Gastroesophageal sphincter (tissue), 4 donors: ENCODE measurements at regions not wholly inside any gene's neighbourhood (a gene's known extent, or its start where the extent isn't known, plus 50 kb on each side); places are given as distances from the start of the nearest gene placed in this dataset.

ENCODE experiments used
- ATAC-seq: fragments of 150-250 bp; one replicate; pipeline ENCODE4 v1.9.1; 2016; ENCODE audit warnings: mild to moderate bottlenecking, moderate library complexity
- H3K27ac ChIP-seq, 4 donors: fragments of 200-600 bp; sonication (generic) in 3 of 4; 1 replicate in 3 of 4; 2 replicates in 1 of 4; pipeline ENCODE4 v1.5.1; 2016 to 2019
- H3K27me3 ChIP-seq: fragments of 200-600 bp; sonication (generic); one replicate; pipeline ENCODE4 v1.5.1; 2019
- H3K36me3 ChIP-seq, 2 donors: fragments of 200-600 bp; sonication (generic); one replicate each; pipeline ENCODE4 v1.5.1; 2019; ENCODE audit warnings: control low read depth in 1 of 2
- H3K4me1 ChIP-seq, 3 donors: fragments of 200-600 bp; sonication (generic); 1 replicate in 2 of 3; 2 replicates in 1 of 3; pipeline ENCODE4 v1.5.1; 2016 to 2019; ENCODE audit warnings: control low read depth in 2 of 3
- H3K4me3 ChIP-seq, 2 donors: fragments of 200-600 bp; sonication (generic); one replicate each; pipeline ENCODE4 v1.5.1; 2019; ENCODE audit warnings: mild to moderate bottlenecking in 1 of 2, moderate library complexity in 1 of 2
- H3K9me3 ChIP-seq, 3 donors: fragments of 200-600 bp; sonication (generic); one replicate each; pipeline ENCODE4 v1.5.1; 2017 to 2019; ENCODE audit warnings: control low read depth in 2 of 3
- EP300 ChIP-seq: sonication (generic); formaldehyde crosslinking; IDR thresholded peaks from one replicate; pipeline ENCODE4 v1.6.1; 2017; ENCODE audit warnings: antibody characterized with exemption, mild to moderate bottlenecking
- POLR2A ChIP-seq, 2 donors: fragments of 450-650 bp; IDR thresholded peaks; one replicate each; pipeline ENCODE4 v1.6.1; 2017; ENCODE audit warnings: antibody characterized with exemption in 2 of 2, mild to moderate bottlenecking in 2 of 2, moderate library complexity in 1 of 2
- POLR2AphosphoS5 ChIP-seq: sonication (generic); formaldehyde crosslinking; IDR thresholded peaks from one replicate; pipeline ENCODE4 v1.6.1; 2017; ENCODE audit warnings: antibody characterized with exemption
- WGBS, 2 donors: methylation state at CpG; one replicate each; pipeline ENCODE4 v1.1.5; 2018; ENCODE audit warnings: low coverage in 1 of 2; 5-methylcytosine and 5-hydroxymethylcytosine counted together
- TF ChIP-seq, protein P1 (sequence below), 4 experiments: fragments of 200-600 bp in 2 of 4; fragments of 450-650 bp in 2 of 4; sonication (generic) in 1 of 4; IDR thresholded peaks; one replicate each; pipeline ENCODE4 v1.5.1; 2017 to 2019; ENCODE audit warnings: antibody characterized with exemption in 4 of 4, mild to moderate bottlenecking in 2 of 4, moderate library complexity in 2 of 4

- Histone ChIP-seq H3K27me3 (no peaks in the 10 kb centered on the region), H3K4me1 (no peaks in the 10 kb centered on the region), H3K4me3 (no peak overlapping the region), H3K9me3 (no peaks in the 10 kb centered on the region), H3K27ac (no peak overlapping the region), H3K36me3 (no peaks in the 10 kb centered on the region)
- TF ChIP-seq, protein P1, sequence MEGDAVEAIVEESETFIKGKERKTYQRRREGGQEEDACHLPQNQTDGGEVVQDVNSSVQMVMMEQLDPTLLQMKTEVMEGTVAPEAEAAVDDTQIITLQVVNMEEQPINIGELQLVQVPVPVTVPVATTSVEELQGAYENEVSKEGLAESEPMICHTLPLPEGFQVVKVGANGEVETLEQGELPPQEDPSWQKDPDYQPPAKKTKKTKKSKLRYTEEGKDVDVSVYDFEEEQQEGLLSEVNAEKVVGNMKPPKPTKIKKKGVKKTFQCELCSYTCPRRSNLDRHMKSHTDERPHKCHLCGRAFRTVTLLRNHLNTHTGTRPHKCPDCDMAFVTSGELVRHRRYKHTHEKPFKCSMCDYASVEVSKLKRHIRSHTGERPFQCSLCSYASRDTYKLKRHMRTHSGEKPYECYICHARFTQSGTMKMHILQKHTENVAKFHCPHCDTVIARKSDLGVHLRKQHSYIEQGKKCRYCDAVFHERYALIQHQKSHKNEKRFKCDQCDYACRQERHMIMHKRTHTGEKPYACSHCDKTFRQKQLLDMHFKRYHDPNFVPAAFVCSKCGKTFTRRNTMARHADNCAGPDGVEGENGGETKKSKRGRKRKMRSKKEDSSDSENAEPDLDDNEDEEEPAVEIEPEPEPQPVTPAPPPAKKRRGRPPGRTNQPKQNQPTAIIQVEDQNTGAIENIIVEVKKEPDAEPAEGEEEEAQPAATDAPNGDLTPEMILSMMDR (IDR thresholded peaks at IDR 0.05): no peak
- TF ChIP-seq POLR2AphosphoS5 (no peak), POLR2A (IDR thresholded peaks at IDR 0.05) (no peak), EP300 (no peak)
- ATAC-seq: no peak
- WGBS, 2 donors: 83 to 100% methylated on average over 1 of the region's 1 CpG
Measured at GRCh38 chr13:47114030-47114429, 217.2 kb upstream of the HTR2A start.

- no peak overlapping the region for H3K4me3 ChIP-seq
- TF ChIP-seq EP300: no peak
- TF ChIP-seq POLR2AphosphoS5: no peak
- TF ChIP-seq, protein P1 (IDR thresholded peaks at IDR 0.05): no peak
- no peak for TF ChIP-seq POLR2A (IDR thresholded peaks at IDR 0.05)
Measured at GRCh38 chr13:47112903-47113299, 216.0 kb upstream of the HTR2A start.

GRCh38 chr13:47112205-47112902 is 215.5 kb upstream of the HTR2A start:
- Histone ChIP-seq H3K27me3 (no peaks in the 10 kb centered on the region), H3K4me1 (no peaks in the 10 kb centered on the region), H3K27ac (no peak overlapping the region), H3K36me3 (no peaks in the 10 kb centered on the region), H3K4me3 (no peak overlapping the region), H3K9me3 (no peaks in the 10 kb centered on the region)
- TF ChIP-seq POLR2AphosphoS5 (no peak), POLR2A (IDR thresholded peaks at IDR 0.05) (no peak)
- no peak for ATAC-seq
- 75 to 88% methylated on average over 1 to 4 of the region's 4 CpGs for WGBS, 2 donors

More at GRCh38 chr13:47112903-47113299, 216.0 kb upstream of the HTR2A start:
- WGBS, 2 donors: 61 to 75% methylated on average over 1 of the region's 1 CpG
- Histone ChIP-seq H3K27me3 (no peaks in the 10 kb centered on the region), H3K27ac (no peak overlapping the region), H3K4me1 (no peaks in the 10 kb centered on the region), H3K9me3 (no peaks in the 10 kb centered on the region), H3K36me3 (no peaks in the 10 kb centered on the region)
- ATAC-seq: no peak

DNA sequence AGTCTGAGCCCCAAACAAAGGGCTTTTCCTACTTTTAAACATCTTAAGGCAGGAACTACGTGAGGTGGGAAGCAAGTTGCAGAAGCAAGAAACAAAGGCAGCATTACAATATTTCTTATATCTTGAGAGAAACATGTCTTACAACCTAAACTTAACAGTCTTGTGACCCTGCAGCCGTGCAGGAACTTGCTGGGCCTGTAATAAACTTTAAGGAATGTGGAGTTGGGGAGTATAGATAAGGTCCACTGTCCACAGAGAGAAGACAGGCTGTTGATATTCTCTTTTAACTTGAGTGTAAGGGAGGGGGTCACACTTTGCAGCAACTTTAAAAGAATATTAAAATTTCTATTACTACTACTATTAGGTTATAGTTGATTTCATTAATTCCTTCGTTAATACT is 214.6 kb upstream of the HTR2A start:
- WGBS, 2 donors: 67 to 90% methylated on average over 2 to 3 of the region's 3 CpGs
- no peak for ATAC-seq
- Histone ChIP-seq H3K36me3 (no peaks in the 10 kb centered on the region), H3K27me3 (no peaks in the 10 kb centered on the region), H3K27ac (no peak overlapping the region), H3K9me3 (no peaks in the 10 kb centered on the region), H3K4me3 (no peak overlapping the region), H3K4me1 (no peaks in the 10 kb centered on the region)
- TF ChIP-seq EP300 (no peak), POLR2A (IDR thresholded peaks at IDR 0.05) (no peak), POLR2AphosphoS5 (no peak)
- TF ChIP-seq, protein P1 (IDR thresholded peaks at IDR 0.05): no peak

DNA sequence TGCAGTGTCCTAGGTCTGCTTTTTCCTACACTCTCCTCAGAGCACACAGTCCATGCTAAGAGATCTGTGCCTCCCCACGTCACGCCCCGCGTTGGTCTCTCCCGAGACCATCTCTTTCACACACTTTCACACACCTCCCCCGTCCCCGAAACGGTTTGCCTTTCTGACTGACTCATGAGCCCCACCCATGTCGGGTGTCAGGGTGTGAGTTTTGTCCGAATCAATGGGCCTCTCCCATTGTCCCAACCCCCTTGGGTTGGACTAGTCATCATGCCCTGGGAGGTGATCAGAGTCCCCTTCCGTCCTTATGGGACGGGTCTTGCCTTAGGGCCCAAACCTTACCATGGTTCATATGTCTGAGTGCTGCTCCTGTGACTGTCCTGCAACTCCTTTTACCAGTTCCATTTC is 214.0 kb upstream of the HTR2A start:
- H3K4me1 ChIP-seq: no peaks in the 10 kb centered on the region
- WGBS, 2 donors: 87 to 100% methylated on average over 3 to 10 of the region's 12 CpGs

More for the DNA sequence above, 214.0 kb upstream of the HTR2A start:
- Histone ChIP-seq H3K27me3 (no peaks in the 10 kb centered on the region), H3K27ac (no peak overlapping the region), H3K36me3 (no peaks in the 10 kb centered on the region), H3K9me3 (no peaks in the 10 kb centered on the region), H3K4me3 (no peak overlapping the region)
- TF ChIP-seq POLR2AphosphoS5 (no peak), EP300 (no peak), POLR2A (IDR thresholded peaks at IDR 0.05) (no peak)
- TF ChIP-seq, protein P1 (IDR thresholded peaks at IDR 0.05): no peak
- ATAC-seq: no peak
